GM18909 (cell line): ENCODE measurements at regions not wholly inside any gene's neighbourhood (a gene's known extent, or its start where the extent isn't known, plus 50 kb on each side); places are given as distances from the start of the nearest gene placed in this dataset.

Source experiments
- ATAC-seq: cut with Tn5 transposase; IDR thresholded peaks from one replicate; pipeline ENCODE4 v1.9.1; 2021; ENCODE audit warnings: mild to moderate bottlenecking; ENCODE audit not compliant: unreplicated experiment, poor library complexity

DNA sequence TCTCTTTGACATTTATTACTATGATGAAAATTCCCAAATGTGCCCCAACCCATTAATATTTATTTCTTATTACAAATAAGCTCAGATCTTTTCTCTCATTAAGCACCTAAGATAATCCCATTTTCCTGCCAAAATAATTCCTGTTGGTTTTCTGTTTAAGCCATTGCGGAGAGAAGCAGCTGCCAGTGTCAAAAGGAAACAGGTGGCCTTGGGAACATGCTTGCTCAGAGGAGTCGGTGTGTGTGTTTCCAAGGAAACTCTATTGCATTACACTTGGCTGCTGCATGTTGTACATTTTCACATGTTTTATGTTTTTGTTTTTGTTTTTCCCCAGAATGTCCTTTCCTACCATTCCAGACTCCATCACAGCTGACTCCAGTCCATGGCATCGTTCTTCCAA lies 56.4 kb downstream of the CD24 start:
- no peak for ATAC-seq

DNA sequence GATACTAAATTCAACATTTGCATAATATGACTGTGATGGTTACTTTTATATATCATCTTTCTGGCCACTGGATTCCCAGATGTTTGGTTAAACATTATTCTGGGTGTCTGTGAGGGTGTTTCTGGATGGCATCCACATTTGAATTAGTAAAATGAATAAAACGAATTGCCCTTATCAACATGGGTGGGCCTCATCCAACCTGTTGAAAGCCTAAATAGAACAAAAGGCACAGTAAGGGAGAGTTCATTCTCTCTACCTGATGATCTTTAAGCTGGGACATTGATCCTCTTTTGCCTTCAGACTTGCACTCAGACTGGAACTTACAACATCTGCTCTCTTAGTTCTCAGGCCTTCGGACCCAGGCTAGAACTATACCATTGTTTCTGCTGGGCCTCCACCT lies 57.6 kb downstream of the CD24 start:
- ATAC-seq = no peak

DNA sequence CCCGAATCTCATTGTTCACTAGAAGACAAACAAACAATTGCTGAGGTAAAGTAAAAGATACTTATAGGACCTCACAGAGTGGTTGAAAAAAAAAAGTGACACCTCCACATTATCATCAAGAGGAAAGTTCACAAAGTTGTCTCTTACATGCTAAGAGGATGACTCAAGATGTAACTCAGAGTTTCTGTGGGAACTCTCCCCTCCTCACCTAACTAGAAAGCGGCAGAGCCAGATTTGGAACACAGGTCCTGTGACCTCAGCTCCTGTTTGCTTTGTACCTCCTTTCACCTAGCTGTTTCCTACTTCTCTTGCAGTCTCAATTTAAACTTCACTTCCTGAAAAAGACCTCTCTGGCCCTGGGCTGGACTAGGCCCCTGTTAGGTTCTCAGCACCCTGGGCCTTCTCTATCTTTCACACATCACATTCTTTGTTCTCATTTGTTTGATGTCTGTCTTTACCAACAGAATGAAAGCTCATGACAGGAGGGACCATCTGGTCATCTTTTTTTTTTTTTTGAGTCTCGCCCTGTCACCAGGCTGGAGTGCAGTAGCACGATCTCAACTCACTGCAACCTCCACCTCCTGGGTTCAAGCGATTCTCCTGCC lies 60.8 kb downstream of the CD24 start:
- no peak for ATAC-seq

DNA sequence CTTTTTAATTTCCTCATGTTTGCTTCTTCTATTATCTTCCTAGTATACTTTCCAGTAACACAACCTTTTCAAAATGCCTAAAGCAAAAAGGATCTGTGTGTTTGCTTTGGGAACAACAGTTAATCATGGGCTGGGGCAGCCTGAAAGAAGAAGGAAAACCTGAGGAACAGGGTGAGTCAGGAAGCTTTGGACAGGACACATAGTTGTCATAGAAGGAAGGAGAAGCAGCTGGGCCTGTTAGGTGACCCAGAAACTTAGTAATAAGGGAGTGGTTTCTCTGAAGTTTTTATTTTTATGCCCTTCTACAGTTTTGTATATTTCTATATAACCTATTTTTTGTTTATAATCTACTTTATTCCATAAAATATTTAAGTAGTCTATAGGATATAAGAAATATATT lies 61.4 kb downstream of the CD24 start:
- no peak for ATAC-seq

DNA sequence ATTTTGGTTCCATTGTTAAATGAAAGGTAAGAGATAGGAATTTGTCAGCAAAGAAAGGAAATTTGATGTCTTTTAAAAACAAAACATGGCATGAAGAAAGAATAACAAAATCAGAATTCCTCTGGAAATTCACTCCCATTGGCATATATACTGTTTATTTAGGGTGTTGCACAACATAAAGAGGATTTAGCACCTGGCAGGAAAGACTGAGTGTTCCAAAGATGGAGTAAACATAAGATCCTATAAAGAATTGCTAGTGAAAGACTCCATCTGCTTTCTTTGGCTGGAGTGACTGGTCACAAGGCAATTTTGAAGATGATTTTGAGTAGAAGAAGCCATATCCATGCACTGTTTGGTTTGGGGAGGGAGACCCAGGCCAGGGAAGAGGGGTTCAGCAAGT lies 62.4 kb downstream of the CD24 start:
- ATAC-seq = no peak

DNA sequence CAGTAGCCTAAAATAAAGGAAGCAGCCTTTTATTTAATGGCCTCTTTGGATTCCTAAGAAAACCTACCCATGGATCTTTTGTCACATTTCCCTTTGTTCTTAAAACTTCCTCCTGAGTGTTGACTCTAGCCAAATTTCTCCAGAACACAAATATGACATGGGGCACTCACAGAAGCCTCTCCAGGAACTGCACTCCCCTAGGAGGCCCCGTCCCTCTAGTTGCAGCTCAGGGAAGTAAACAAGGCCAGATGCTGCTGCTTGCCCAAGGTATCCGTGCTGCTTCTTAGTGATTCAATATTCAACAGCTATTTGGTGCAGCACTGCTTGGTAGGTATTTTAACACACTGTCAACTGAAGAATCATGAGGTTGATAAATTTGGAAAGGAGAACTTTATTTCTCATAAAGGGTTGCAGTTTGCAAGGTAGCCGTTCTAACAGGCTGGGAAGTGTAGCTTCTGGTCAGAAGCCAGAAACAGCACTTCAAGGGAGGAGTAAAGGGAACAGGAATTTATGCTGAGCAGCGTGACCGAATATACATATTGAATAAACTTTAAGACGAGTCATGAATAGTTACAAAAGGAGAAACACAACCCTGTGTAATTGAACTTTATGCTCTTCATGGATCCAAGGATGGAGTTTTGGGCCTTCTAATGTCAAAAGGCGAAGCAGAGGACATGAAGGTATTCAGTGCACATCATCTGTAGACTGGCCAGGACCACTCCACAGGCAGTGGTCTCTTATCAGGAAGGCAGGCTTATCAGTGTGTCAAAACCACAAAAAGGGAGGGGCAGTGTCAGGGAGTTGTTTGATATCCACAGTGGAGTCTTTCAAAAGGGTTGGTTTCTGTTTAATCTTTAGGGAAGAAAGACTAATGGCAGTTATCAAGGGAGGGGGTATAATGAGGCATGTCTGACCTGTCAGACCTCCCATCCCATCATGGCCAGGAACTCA lies 63.3 kb downstream of the CD24 start:
- ATAC-seq = no peak

DNA sequence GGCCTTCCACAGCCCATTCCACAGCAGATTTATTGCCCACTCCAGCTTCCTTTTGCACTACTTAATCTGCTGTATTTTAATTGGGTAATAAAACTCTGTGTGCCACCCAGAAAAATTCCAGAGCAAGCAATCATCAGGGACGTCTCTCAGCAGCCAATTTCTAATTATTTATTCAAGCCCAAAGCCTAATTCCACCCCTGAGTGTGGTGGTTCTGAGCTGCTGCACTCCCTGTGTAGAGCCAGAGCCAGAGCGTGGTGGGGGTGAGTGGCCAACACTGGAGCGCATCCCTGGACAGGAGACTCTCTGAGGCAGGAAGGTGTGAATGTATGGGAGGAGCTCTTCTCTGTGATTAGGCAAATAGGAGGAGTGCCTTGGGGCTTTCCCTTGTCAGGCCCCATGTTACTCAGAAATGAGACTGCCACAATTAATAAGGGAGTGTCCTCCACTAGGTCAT lies 66.1 kb downstream of the CD24 start:
- ATAC-seq = no peak

DNA sequence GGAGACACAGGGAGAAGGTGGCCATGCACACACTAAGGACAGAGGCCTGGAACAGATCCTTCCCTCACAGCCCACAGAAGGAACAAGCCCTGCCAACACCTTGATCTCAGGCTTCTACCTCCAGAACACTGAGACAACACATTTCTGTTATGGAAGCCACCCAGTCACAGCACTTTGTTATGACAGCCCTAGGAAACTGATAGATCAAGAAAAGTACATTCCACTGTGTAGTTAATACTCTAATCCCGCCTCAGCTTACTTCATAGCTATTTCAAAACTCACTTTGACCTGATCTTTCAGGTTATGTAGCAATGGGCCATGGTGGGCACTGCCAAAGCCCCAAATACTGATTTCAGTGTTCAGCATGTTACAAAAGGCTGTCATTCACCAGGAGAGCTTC lies 66.8 kb downstream of the CD24 start:
- ATAC-seq = no peak

DNA sequence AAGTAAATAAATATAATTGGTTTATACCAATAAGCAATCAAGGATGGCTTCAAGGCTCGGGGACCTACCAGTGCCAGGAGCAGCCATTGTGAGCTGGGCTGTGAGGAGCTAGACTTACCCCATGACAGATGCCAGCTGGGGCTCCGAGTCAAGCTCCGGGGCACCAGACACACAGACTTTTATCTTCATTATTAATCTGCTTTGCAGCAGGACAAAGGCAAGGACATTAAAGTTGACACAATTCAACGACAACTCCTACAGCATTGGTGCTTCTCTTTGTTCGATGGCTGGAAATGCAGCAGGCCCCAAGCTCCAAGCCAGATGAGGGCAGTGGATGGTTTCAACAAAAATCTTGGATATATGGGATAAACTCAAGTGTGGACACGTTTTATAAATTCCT lies 68.3 kb downstream of the CD24 start:
- ATAC-seq = no peak

DNA sequence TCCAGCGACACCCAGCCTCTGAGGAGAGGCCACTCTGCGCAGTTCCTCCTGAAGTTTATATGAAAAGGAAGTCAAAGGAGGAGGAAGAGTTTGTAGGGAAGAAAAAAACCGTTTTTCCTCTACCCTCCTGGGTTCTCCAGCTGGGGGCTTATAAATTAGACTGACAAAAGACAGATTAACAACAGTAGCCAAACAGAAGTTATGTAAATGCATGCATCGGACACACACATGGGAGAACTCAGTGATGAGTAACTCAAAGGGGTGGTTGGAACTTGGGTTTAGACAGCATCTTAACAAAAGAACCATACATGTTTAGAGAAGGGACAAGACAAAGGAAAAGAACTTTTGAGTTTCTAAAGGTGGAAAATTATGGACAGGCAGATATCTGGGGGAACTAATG lies 71.2 kb downstream of the CD24 start:
- no peak for ATAC-seq

DNA sequence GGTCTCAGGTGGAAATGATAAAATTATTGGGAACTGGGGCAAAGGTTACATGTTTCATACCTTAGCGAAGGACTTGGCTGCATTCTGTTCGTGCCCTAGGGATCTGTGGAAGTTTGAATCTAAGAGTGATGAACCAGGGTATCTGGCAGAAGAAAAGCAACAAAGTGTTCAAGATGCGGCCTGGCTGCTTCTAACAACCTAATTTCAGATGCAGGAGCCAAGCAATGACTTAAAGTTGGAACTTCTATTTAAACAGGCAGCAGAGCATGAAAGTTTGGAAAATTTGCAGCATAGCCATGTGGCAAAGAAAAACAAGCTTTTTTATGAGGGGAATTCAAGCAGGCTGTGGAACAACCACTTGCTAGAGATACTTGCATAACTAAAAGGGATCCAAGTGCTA lies 73.5 kb downstream of the CD24 start:
- ATAC-seq = no peak

DNA sequence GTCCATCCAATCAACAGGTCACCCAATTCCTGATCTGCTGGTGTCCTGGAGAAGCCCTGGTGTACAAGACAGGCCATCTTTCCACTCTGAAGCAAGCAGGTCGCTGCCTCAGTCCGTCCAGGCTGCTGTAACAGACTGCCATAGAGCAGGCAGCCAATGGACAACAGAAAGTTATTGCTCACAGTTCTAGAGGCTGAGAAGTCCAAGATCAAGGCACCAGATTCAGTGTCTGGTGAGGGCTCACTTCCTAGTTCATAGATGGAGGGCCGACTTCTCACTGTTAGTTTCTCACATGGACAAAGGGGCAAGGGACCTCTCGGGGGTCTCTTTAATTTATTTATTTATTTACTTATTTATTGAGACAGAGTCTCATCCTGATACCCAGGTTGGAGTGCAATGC lies 74.8 kb downstream of the CD24 start:
- ATAC-seq = no peak

DNA sequence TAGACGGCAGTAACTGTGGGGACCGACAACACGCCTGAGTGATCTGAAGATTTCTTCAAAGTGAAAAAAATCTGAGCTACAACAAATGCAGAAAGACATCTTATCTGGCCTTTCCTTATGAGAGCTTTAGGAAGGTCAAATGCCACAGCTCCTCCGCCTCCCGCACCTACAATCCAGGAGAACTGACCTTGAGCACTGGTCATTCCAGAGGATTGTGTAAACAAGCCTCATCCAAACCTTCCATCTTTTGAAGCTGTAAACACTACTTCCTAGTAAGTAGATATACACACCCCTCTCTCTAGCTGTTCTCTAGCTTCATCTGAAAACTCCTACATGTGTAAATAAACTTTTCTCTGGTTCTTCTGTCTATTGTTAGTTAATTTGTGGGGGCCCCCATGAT lies 76.9 kb downstream of the CD24 start:
- ATAC-seq = no peak

DNA sequence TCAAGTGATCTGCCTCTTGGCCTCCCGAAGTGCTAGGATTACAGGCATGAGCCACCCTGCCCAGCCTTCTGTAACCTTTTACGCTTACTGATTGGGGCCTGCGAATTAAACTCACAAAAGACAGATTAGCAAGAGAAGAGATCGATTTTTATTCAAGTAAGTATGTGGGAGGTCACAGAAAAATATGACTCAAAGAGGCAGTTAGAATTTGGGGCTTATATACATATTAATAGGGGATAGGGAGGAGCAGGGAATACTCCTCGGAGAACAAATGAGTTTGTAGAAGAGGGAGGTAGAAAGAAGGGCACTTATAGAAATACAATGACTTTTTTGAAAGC lies 78.9 kb downstream of the CD24 start:
- no peak for ATAC-seq

DNA sequence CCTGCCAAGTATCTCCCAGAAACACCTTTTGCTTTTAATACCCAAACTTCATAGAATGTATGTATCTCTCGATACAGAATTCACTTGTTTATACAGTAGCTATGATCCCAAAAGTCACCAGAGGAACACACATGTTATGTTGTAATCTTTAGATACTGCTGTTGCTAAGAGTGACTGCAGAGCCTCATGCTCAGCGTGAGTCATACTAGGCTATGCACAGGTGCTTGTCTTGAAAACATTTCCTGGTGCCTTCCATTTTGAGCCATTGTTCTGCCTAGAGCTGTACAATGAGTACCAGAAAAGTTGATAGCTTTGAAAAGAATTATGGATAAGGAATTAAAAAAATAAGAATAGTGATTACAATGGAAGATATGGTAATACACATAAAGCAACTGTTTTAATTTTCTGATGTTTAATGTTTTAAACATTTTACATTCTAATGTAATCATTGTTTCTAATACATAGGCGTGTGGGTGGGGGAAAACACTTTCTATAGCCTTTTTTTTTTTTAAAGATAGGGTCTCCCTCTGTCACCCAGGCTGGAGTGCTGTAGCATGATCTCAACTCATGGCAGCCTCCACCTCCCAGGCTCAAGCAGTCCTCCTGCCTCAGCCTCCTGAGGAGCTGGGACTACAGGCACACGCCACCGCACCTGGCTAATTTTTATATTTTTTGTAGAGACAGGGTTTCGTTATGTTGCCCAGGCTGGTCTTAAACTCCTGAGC lies 79.4 kb downstream of the CD24 start:
- no peak for ATAC-seq

DNA sequence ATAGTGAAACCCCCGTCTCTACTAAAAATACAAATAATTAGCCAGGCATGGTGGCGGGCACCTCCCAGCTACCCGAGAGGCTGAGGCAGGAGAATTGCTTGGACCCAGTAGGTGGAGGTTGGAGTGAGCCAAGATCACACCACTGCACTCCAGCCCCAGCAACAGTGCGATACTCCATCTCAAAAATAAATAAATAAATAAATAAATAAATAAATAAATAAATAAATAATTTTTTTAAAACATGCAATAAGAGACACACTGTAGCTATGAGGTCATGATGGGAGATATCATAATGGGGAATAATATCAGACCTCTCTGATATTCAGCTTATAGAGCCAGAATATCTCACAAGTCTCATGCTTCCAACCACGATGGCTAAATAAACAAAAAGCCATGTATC lies 82.3 kb downstream of the CD24 start:
- no peak for ATAC-seq

DNA sequence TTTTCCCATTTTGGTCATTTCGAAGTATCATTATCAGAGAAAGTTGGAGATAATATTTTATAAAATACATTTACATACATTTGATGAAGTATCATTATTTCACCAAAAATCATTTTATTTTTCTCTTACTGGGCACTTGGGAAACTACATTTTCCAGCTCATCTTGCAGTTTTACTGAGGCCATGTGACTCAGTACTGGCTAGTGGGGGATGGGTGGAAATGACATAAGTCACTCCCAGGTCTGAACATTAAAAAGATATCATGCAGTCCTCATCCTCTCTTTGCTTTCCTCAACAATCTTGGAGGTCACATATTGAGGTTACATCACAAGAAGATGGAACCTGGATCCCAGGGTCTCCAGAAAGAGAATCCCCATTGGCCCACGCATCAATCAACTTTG lies 84.1 kb downstream of the CD24 start:
- ATAC-seq = no peak

DNA sequence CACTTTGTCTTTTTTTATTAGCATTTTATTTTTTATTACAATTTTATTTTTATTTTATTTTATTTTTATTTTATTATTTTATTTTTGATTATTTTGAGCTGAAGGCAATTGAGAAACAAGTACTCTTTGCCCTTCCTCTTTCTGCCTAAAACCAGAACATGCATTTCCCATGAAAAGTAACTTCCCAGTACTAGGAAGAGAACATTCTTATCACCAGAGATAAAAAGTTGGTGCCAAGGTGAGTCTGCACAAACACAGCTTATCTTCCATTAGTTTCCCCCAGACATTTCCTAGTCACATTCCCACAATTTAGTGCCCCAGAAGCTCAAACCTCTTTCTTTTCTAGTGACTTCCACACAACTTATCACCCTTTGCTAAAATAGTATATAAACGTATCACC lies 84.8 kb downstream of the CD24 start:
- ATAC-seq = no peak

DNA sequence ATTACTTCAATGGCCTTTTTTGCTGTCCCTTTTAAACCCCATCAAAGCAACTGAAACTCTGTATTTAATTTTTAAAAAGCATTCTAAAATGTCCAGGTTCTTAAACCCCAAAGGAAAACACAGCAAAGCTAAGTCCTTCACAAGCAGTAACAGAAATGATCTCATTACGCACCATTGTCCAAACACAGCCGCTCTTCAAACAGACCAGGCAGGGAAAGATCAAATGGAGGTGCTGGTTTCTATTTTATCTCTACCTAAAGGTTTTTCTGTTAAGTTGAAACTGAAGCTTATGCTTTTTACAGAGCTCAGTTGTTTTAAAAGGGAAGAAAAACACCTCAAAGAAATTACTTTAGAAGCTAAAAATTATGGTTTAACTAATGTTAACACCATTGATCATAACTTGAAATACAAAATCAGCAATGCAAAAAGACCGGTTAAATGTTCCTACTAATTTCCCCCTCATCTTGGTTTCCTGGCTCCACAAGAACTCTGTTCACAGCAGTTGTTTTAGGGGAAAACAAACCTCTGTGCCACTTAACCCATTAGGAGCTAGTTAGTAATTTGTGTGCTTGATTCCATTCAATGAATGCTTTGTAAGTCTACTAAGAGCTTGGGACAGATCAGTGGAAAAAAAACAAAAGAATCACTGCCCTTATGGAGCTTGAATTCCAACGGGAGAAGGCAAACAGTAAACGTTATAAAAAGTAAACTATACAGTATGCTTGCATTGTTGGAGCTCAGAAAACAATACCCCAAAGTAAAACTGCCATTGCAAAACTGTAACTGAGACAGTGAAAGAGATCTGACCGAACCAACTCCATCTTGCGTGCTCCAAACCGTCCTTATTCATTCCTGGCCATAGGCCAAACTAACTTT lies 87.4 kb downstream of the CD24 start:
- ATAC-seq = no peak

DNA sequence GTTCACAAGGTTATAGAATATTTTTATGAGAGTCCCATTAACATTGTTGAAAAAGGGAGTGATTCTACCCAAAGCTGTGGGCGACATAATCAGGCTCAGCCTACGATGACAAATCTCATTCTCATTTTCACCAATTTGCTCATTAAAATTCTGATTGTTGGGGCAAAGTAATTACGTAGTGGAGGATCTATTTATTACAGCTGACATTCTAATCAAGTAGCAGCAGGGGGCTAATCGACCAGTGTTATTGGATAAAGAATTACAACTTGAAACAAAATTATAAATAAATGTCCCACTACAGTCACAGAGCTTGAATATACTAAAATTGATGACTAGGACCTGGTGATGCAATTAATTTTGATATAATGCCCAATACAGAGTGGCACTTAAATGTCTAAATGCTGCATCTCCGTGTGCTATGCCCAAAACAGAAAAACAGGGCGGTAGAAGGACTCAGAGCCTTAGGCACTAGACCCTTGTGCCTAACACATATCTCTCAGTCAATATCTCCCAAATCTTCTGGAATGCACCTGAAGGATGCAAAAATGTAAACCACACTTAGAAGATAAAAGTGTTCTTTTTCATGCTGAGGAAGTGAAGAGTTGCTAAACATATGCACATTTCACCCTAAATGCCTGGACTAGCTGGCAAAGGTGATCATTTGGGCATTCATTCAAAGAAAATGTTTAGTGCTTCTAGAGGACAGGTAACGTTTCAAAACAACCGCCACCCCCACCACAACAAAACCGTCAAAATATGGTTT lies 88.3 kb downstream of the CD24 start:
- ATAC-seq = no peak
